Stimulated activated CD8-positive, alpha-beta memory T cell treated with anti-CD3 and anti-CD28 coated beads, Interleukin-2, amount 100 ng/mL, for 1 hour (primary cell): ENCODE measurements at regions not wholly inside any gene's neighbourhood (a gene's known extent, or its start where the extent isn't known, plus 50 kb on each side); places are given as distances from the start of the nearest gene placed in this dataset.

ENCODE experiments used
- DNase-seq, 2 donors: peaks; one replicate each; pipeline ENCODE4 v3.0.0-alpha.2; 2020; ENCODE audit warnings: low read depth in 2 of 2

DNA sequence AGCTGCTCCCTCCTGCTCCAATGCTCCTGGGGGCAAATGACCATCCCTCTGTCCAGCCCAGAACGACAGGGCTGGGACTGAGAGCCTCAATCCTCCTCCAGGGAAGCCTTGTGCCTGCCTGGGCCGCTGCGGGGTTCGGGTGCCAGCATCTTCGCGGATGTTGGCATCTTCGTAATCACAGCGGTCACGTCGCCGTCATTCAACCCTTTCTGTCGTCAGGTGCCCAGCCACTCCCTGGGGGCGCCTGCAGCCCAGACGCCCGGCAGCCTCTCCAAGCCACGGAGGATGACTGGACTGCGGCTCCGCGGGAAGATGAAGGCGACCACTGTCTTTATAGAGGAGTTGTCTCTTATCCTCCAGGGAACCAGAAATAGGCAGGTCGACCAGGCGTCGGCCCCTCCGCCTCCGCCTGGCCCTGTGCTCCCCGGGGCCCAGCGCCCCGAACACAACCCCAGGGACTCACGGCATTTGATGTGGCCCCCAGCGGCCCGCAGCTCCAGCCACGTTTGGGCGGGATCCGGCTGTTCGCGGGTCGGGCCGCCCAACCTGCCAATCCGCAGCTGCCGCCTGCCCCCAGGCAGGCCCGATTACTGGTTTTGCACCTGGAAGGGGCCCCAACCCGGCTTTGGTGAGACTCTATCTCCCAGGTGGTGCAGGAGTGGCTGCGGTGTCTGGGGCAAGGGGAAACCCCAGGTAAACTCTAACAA, 113.9 kb downstream of the THNSL2 start:
- DNase-seq, result no peak

DNA sequence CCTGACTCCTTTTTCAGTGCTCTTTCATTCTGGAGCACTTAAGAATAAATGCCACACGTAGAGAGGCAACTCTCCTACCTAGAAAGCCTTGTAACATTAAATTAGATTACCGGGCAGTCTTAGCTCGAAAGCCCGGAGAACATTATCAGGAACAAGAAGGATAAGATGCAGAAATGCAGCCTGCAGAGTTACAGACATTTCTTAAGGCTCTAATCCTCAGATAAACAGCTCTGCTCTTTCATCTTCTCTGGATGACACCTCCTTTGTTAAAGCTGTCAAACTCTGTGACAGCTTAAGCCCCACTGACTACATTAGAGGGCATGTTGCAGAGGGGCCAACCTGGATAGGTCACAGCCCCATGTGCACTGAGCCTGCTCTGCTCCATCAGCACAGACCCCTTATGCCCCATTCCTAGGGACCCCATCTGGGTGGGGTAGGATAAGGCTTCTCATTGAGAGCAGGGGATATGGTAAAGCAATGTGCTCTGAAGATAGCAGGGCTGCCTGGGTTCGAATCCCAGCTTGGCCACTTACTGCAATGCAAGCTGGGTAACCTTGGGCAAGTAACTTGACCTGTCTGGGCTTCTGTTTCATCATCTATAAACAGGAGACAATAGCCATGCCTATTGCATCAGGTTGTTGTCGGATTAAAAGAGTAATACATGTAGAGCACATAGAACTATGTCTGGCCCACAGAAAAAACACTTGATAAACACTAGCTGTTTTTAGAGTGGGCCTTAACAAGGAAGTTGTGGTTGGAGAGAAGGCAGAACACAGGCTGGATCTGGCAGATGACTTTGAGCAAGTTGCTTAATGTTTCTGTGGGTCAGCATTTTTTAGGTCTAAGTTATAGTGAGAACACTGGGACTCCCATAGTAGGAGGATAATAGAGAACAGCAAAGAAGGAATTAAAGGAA, 111.4 kb downstream of the THNSL2 start:
- DNase-seq, result no peak

DNA sequence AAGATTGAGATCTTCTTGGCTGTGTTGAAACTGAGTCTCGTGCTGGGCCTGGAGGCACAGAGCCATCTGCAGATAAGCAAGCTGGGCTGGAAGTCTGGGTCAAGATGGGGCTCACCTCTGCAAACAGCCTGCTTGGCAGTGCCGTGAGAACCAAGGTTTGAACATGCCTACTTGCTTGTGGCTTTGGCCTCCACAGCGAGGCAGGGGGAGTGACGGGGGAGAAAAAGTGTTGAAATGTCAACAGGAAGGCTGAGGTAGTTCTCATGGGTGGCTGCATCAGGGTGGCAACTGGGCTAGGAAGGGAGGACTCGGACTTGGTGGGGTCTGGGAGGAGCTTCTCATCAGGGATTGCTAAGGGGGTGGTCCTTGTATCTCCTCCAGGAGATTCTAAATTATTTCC, 99.7 kb downstream of the THNSL2 start:
- DNase-seq, result no peak

- no peak for DNase-seq
Observed at GRCh38 chr2:88265352-88266303, 95.5 kb downstream of the THNSL2 start.

- no peak for DNase-seq
Observed at GRCh38 chr2:88263861-88264260, 93.7 kb downstream of the THNSL2 start.

GRCh38 chr2:88261725-88262124, 91.6 kb downstream of the THNSL2 start:
- no peak for DNase-seq

DNA sequence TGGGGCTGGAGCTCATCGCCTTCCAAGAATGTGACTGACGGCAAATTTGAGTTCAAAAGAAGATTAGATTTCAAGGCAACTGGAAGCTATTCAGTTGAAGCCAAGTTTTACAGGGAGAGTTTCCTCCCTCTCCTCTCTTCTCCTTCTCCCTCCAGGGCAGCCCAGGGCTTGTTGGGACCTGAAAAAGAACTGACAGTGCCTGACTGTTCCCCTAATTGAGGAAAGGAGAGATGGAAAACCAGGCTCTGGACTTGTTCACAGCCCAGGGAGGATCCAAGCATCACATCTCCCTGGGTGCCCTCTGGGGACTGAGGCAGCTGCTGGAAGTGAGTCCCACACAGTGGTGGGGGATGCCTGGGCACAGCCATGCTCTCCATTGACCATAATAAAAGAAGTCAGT, 88.1 kb downstream of the THNSL2 start:
- DNase-seq, result no peak

GRCh38 chr2:88254437-88255091, 84.4 kb downstream of the THNSL2 start:
- DNase-seq, result no peak

- DNase-seq, result no peak
Observed at GRCh38 chr2:88253997-88254396, 83.9 kb downstream of the THNSL2 start.

GRCh38 chr2:88253375-88253774, 83.2 kb downstream of the THNSL2 start:
- no peak for DNase-seq

DNA sequence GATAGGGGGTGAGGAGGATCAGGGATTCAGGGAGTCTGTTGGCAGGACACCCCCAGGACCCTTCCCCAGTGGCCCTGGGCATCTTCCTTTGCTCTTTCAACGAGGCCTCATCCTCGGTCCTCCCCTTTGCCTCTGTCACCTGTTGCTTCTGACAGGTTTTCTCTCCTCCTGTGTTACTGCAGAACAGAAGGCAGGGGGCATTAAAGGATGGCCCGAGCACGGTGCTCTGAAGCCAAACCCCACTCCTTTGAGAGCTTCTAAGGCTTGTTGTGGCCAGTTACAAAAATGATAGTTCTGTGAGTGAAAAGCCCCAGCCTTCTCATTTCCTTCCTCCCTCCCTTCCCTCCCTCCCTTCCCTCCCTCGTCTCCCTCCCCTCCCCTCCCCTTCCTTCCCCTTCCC, 82.5 kb downstream of the THNSL2 start:
- no peak for DNase-seq

DNA sequence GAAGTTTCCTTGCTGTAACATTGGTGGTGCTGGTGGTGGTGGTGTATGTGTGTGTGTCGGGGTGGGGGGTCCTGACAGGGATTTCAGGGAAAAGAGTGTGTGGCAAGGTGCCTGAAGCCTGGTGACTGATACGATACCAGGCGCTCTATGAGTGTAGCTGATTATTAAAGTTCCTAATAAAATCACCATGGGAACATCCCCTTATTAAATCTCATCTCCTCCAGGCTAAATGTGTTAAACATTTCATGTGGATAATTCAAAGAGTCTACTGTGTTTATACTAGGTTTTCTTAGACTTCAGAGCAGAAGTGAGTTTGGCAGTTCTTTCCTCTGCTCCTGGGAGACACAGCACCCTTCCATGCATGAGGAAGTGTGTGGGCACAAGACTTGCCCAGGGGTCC, 82.0 kb downstream of the THNSL2 start:
- no peak for DNase-seq

GRCh38 chr2:88250404-88250803, 80.3 kb downstream of the THNSL2 start:
- DNase-seq, result no peak

GRCh38 chr2:88248280-88248828, 78.2 kb downstream of the THNSL2 start:
- no peak for DNase-seq

DNA sequence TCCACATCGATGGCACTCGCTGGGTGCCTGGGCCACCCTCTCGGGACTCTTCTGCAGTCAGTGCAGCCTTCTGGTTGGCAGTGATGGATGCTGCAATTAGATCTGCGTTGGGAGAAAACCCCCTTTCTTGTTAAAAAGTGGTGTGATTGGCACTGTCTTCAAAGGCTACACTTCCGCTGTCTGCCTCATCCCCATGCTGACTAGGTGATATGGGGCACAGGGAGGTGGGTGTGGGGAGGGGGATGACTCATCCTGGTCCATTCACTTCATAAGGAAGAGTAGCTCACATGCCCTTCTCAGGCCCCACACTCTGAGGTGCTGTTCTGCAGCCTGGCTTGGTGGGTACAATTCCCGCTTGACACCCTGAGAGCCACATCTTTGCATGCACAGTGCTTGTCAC, 77.4 kb downstream of the THNSL2 start:
- DNase-seq, result no peak

DNA sequence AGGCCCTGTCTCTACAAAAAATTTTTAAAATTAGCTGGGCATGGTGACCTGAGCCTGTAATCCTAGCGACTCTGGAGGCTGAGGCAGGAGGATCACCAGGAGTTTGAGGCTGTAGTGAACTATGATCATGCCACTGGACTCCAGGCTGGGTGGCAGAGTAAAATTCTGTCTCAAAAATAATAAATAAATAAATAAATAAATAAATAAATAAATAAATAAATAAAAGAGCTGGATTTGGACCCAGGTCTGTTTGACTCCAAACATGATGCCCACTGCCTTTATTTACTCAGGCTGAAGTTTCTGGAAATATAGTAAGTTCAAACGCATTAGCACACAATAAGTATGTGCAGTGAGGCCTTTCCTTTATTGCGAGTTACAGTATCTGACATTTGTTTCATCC, 75.0 kb downstream of the THNSL2 start:
- no peak for DNase-seq

- DNase-seq, result peak in 1 of 2 donors; percentile 0
Observed at GRCh38 chr2:88239781-88240180, 69.6 kb downstream of the THNSL2 start.

- no peak for DNase-seq
Observed at GRCh38 chr2:88236666-88237065, 66.5 kb downstream of the THNSL2 start.
